Neural cell (in vitro differentiated cells): ENCODE measurements at regions not wholly inside any gene's neighbourhood (a gene's known extent, or its start where the extent isn't known, plus 50 kb on each side); places are given as distances from the start of the nearest gene placed in this dataset.

Experiments
- H2AFZ ChIP-seq: fragments of 200-600, 300-800 bp; sonication (generic), shearing (Covaris generic); 2 replicates; pipeline ENCODE4 v1.6.0; 2014; ENCODE audit warnings: low read depth, mild to moderate bottlenecking, antibody characterized with exemption, low read length, moderate library complexity
- H3F3A ChIP-seq: fragments of 200-600 bp; shearing (Covaris generic); 2 replicates; pipeline ENCODE4 v1.6.1; 2016; ENCODE audit warnings: mild to moderate bottlenecking, moderate library complexity, mixed read lengths, antibody characterized with exemption, low read length; ENCODE audit not compliant: insufficient read depth, poor library complexity, severe bottlenecking
- H3K27ac ChIP-seq: fragments of 200-600, 300-800 bp; sonication (generic), shearing (Covaris generic); 2 replicates; pipeline ENCODE4 v1.5.1; 2014; ENCODE audit warnings: mild to moderate bottlenecking, low read length, moderate library complexity
- H3K27me3 ChIP-seq: fragments of 300-800, 200-600 bp; sonication (generic), shearing (Covaris generic); 2 replicates; pipeline ENCODE4 v1.6.0; 2014; ENCODE audit warnings: mild to moderate bottlenecking, low read depth, low read length, moderate library complexity; ENCODE audit not compliant: insufficient read depth
- H3K36me3 ChIP-seq: fragments of 300-800, 200-600 bp; sonication (generic), shearing (Covaris generic); 2 replicates; pipeline ENCODE4 v1.5.1; 2014; ENCODE audit warnings: mild to moderate bottlenecking, antibody characterized with exemption, low read length, moderate library complexity; ENCODE audit not compliant: insufficient read depth
- H3K4me2 ChIP-seq: fragments of 300-800, 200-600 bp; sonication (generic), shearing (Covaris generic); 2 replicates; pipeline ENCODE4 v1.6.0; 2014; ENCODE audit warnings: mild to moderate bottlenecking, low read length
- H3K4me3 ChIP-seq: fragments of 300-800, 200-600 bp; sonication (generic), shearing (Covaris generic); 2 replicates; pipeline ENCODE4 v1.5.1; 2014; ENCODE audit warnings: mild to moderate bottlenecking, low read length, moderate library complexity
- H3K79me2 ChIP-seq: fragments of 200-600 bp; shearing (Covaris generic); replicated peaks from 2 replicates; pipeline ENCODE4 v1.6.0; 2014; ENCODE audit warnings: mild to moderate bottlenecking, low read length, moderate library complexity; ENCODE audit not compliant: insufficient read depth
- H3K9ac ChIP-seq: fragments of 300-800, 200-600 bp; sonication (generic), shearing (Covaris generic); 2 replicates; pipeline ENCODE4 v1.6.1; 2016; ENCODE audit warnings: mild to moderate bottlenecking, low read length, mixed read lengths
- H3K9me2 ChIP-seq: fragments of 200-600 bp; shearing (Covaris generic); 2 replicates; pipeline ENCODE4 v1.6.1; 2016; ENCODE audit warnings: mild to moderate bottlenecking, low read length, mixed read lengths; ENCODE audit not compliant: insufficient read depth
- H3K9me3 ChIP-seq: fragments of 200-600, 300-800 bp; sonication (generic), shearing (Covaris generic); 2 replicates; pipeline ENCODE4 v1.6.1; 2016; ENCODE audit warnings: mild to moderate bottlenecking, mixed run types, low read length, moderate library complexity, mixed read lengths
- H4K20me1 ChIP-seq: fragments of 200-600 bp; shearing (Covaris generic); 2 replicates; pipeline ENCODE4 v1.6.1; 2016; ENCODE audit warnings: mild to moderate bottlenecking, mixed run types; ENCODE audit not compliant: insufficient read depth
- EP300 ChIP-seq: fragments of 450-650 bp; conservative IDR thresholded peaks from 2 replicates; pipeline ENCODE4 v1.6.1; 2014; ENCODE audit warnings: antibody characterized with exemption, mild to moderate bottlenecking, moderate library complexity; ENCODE audit not compliant: poor library complexity, severe bottlenecking
- EZH2 ChIP-seq: fragments of 200-600, 300-800 bp; shearing (Covaris generic), sonication (generic); IDR thresholded peaks from 2 replicates; pipeline ENCODE4 v1.6.1; 2014; ENCODE audit warnings: antibody characterized with exemption, low read length, borderline replicate concordance, mild to moderate bottlenecking; ENCODE audit not compliant: insufficient read depth, poor library complexity, severe bottlenecking
- MXI1 ChIP-seq: fragments of 450-650 bp; conservative IDR thresholded peaks from 2 replicates; pipeline ENCODE4 v1.6.1; 2014; ENCODE audit warnings: antibody characterized with exemption, mild to moderate bottlenecking; ENCODE audit not compliant: poor library complexity, severe bottlenecking
- POLR2AphosphoS5 ChIP-seq: IDR thresholded peaks from 2 replicates; pipeline ENCODE4 v1.6.1; 2012
- RAD21 ChIP-seq: fragments of 450-650 bp; conservative IDR thresholded peaks from 2 replicates; pipeline ENCODE4 v1.6.1; 2014; ENCODE audit warnings: antibody characterized with exemption, mild to moderate bottlenecking, moderate library complexity
- SMC3 ChIP-seq: fragments of 450-650 bp; conservative IDR thresholded peaks from 2 replicates; pipeline ENCODE4 v1.6.1; 2014; ENCODE audit warnings: antibody characterized with exemption, mild to moderate bottlenecking, moderate library complexity; ENCODE audit not compliant: poor library complexity
- TAF1 ChIP-seq: IDR thresholded peaks from 2 replicates; pipeline ENCODE4 v1.6.1; 2012; ENCODE audit warnings: low read depth
- TF ChIP-seq, protein P1 (sequence below): IDR thresholded peaks from 2 replicates; pipeline ENCODE4 v1.6.1; 2012; ENCODE audit warnings: borderline replicate concordance
- TF ChIP-seq, protein P2 (sequence below): fragments of 450-650 bp; IDR thresholded peaks from 2 replicates; pipeline ENCODE4 v1.5.1; 2014; ENCODE audit warnings: antibody characterized with exemption, mild to moderate bottlenecking, moderate library complexity; ENCODE audit not compliant: poor library complexity, severe bottlenecking

DNA sequence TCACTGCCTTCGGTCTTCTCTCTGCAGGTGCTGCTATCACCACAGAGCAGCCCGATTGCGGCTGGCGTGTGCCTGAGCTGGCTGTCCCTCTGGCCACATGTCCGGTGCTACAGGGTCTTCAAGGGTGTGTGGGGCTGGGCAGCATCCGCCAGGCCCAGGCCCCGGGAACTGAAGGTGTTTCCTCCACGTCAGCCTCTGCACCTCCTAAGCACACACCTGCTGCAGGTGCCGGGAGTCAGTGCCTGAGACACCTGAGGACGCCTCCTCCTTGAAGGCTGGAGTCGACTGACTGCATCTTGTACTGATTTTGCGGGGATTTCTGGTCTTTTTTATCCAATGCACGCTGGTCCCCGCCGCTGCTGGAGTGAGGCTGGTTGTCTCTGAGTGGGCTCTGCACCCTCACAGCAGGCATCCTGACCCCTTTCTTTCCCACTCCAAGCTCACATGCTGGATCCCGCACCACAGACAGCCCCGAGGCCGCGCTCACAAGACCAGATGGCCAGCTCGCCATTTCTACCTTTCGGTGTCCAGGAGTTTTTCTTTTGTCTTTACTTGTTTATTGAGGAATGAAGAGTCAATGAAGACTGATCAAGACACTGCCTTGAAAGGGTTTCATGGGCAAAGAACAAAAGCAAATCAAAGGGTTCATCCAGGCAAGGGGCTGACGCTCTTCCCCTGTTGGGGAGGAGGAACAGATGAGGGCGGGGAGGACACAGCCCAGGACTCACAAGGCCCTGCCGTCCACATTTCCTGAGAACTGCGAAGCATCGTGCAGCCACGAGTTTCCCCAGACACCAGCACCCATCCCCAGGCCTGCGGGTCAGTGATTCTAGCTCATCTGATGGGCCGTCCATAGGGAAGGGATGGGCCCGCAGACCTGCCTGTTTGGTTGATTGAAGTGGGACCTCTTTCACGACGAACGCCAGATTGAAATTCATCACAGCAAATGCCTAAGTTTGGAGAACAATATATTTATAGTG is 203.8 kb upstream of the SOX1 start:
- Histone ChIP-seq H3K4me3 (no peak overlapping the region), H3K27me3 (no peaks in the 10 kb centered on the region), H3F3A (no peaks in the 10 kb centered on the region), H3K27ac (no peak overlapping the region), H3K9me3 (peaks cover 4% of the 10 kb centered on the region), H3K4me2 (no peak overlapping the region), H3K36me3 (no peaks in the 10 kb centered on the region), H3K9me2 (no peaks in the 10 kb centered on the region), H3K9ac (no peak overlapping the region), H2AFZ (no peak overlapping the region), H4K20me1 (no peaks in the 10 kb centered on the region), H3K79me2 (no peaks in the 10 kb centered on the region)
- no peak for TF ChIP-seq SMC3
- TF ChIP-seq, protein P1, sequence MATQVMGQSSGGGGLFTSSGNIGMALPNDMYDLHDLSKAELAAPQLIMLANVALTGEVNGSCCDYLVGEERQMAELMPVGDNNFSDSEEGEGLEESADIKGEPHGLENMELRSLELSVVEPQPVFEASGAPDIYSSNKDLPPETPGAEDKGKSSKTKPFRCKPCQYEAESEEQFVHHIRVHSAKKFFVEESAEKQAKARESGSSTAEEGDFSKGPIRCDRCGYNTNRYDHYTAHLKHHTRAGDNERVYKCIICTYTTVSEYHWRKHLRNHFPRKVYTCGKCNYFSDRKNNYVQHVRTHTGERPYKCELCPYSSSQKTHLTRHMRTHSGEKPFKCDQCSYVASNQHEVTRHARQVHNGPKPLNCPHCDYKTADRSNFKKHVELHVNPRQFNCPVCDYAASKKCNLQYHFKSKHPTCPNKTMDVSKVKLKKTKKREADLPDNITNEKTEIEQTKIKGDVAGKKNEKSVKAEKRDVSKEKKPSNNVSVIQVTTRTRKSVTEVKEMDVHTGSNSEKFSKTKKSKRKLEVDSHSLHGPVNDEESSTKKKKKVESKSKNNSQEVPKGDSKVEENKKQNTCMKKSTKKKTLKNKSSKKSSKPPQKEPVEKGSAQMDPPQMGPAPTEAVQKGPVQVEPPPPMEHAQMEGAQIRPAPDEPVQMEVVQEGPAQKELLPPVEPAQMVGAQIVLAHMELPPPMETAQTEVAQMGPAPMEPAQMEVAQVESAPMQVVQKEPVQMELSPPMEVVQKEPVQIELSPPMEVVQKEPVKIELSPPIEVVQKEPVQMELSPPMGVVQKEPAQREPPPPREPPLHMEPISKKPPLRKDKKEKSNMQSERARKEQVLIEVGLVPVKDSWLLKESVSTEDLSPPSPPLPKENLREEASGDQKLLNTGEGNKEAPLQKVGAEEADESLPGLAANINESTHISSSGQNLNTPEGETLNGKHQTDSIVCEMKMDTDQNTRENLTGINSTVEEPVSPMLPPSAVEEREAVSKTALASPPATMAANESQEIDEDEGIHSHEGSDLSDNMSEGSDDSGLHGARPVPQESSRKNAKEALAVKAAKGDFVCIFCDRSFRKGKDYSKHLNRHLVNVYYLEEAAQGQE, result no peak
- no peak for TF ChIP-seq MXI1
- TF ChIP-seq EZH2, result no peak
- TF ChIP-seq POLR2AphosphoS5, result no peak
- TF ChIP-seq EP300, result no peak
- TF ChIP-seq TAF1, result no peak
- TF ChIP-seq, protein P2, sequence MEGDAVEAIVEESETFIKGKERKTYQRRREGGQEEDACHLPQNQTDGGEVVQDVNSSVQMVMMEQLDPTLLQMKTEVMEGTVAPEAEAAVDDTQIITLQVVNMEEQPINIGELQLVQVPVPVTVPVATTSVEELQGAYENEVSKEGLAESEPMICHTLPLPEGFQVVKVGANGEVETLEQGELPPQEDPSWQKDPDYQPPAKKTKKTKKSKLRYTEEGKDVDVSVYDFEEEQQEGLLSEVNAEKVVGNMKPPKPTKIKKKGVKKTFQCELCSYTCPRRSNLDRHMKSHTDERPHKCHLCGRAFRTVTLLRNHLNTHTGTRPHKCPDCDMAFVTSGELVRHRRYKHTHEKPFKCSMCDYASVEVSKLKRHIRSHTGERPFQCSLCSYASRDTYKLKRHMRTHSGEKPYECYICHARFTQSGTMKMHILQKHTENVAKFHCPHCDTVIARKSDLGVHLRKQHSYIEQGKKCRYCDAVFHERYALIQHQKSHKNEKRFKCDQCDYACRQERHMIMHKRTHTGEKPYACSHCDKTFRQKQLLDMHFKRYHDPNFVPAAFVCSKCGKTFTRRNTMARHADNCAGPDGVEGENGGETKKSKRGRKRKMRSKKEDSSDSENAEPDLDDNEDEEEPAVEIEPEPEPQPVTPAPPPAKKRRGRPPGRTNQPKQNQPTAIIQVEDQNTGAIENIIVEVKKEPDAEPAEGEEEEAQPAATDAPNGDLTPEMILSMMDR, result no peak

DNA sequence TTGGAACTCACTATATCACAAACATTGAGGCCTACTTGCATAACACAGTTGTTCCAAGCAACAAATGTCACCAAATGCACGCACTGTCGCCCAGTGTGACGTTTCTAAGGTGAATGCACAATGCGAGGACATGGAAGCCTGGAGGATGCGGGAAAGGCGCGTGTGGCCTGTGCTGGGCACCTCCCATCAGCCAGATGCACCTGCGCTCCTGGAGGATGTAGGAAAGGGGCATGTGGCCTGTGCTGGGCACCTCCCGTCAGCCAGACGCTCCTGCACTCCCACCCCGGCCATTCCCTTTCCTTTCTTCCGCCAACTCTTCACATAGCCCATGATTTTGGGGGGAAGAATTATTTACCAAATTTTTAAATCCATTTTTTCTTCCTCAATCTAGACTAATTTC is 202.4 kb upstream of the SOX1 start:
- Histone ChIP-seq H3K4me2 (no peak overlapping the region), H3K36me3 (no peaks in the 10 kb centered on the region), H3K9ac (no peak overlapping the region), H3K79me2 (no peaks in the 10 kb centered on the region), H3K9me2 (no peaks in the 10 kb centered on the region), H3K27me3 (no peaks in the 10 kb centered on the region), H4K20me1 (no peaks in the 10 kb centered on the region), H3K9me3 (peaks cover 4% of the 10 kb centered on the region), H2AFZ (no peak overlapping the region), H3K4me3 (no peak overlapping the region), H3F3A (no peaks in the 10 kb centered on the region), H3K27ac (no peak overlapping the region)
- TF ChIP-seq EP300 (no peak), RAD21 (no peak), POLR2AphosphoS5 (no peak), TAF1 (no peak)
- TF ChIP-seq, protein P2, result no peak
